GM21381 (cell line): ENCODE measurements at regions not wholly inside any gene's neighbourhood (a gene's known extent, or its start where the extent isn't known, plus 50 kb on each side); places are given as distances from the start of the nearest gene placed in this dataset.

Source experiments
- ATAC-seq: cut with Tn5 transposase; IDR thresholded peaks from one replicate; pipeline ENCODE4 v1.9.1; 2021; ENCODE audit warnings: mild to moderate bottlenecking, moderate library complexity; ENCODE audit not compliant: unreplicated experiment

DNA sequence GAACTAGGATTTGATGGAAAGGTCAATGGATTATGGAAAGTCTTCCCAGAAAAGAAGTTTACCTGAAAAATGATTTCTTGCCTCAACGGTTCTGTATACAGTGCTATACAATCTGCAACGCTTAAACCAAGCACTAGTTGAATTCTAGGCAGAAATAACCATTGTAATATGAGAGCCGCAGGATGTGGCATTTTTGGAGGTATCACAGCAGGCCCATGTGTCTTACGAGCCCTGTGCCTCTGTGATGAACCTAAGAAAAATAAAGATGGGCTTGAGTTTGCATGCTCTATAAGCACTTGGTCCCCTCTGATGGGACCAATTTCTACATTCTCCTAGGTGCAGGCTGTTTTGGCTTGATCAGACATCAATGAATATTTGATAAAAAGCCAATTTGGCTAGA, 78.7 kb upstream of the RFC3 start:
- ATAC-seq: no peak

DNA sequence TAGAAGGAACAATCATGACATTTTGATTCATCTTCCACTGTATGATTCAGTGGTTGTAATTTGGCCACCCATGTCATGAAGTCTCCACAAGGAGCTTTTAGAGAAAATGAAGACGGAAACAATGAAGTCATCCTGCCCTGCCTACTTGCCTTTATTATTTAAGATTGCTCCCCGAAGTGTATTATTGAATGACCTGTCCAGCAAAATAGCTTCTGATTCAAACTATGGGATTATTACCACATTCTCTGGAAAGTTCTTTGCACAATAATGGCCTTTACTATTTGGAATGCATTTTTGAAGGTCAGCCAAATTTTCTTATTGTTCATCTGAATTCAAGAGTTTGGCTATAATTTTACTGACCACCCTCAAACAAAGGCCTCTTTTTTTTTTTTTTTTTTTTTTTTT, 77.8 kb upstream of the RFC3 start:
- ATAC-seq: no peak

DNA sequence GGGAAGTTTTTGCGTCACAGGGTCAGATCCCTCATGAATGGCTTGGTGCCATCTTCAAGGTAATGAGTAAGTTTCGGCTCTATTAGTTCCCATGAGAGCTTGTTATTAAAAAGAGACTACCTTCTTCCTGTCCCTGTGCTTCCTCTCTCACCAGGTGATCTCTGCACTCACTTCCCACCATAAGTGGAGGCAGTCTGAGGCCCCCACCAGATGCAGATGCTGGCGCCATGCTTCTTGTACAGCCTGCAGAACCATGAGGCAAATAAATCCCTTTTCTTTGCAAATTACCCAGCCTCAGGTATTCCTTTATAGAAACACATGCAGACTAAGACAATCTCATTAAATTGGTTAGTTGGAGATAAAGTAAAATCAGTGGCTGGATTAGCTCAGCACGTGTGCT, 75.6 kb upstream of the RFC3 start:
- ATAC-seq: no peak

DNA sequence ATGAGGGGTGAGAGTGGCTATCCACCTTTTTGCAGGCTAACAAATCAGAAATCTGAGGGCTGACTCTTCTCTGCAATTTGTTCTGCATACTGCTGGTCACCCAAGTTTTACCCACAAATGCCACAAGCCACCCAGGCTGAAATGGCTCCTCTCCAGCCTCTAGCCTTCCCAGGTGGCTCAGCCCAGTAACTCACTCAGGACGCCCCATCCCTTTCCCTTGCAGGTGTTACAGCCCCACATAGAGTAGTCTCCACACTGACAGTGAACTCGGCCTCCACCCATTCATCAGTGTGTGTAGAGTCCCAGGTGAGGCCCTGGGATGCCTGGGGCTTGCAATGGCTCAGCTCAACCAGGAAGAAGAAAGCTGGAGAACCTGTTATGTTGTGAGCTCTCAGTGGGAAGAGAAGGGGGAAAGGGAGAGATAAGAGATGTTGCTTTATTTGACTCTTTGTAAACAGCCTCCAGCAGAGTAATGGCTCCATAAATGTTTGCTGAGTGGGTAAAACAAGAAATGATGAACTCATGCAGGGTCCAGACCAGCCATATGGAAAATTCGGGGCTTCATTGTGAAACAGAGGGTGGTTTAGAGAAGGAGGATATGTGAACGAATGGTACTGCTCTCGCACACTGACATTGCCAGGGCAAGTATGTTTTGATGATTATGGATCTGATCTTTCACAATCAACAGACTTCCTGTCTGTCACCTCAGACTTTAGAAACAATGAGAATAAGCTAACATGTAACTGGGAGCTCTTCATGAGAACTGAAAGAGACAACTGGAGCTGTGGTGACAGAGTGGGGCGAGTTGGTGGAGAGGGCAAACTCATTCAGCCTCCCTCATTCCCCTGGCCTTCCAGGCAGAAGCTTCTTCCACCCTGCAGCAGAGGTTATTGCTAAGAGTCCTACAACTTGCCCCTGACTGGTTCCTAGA, 74.2 kb upstream of the RFC3 start:
- peak; percentile 79 for ATAC-seq

DNA sequence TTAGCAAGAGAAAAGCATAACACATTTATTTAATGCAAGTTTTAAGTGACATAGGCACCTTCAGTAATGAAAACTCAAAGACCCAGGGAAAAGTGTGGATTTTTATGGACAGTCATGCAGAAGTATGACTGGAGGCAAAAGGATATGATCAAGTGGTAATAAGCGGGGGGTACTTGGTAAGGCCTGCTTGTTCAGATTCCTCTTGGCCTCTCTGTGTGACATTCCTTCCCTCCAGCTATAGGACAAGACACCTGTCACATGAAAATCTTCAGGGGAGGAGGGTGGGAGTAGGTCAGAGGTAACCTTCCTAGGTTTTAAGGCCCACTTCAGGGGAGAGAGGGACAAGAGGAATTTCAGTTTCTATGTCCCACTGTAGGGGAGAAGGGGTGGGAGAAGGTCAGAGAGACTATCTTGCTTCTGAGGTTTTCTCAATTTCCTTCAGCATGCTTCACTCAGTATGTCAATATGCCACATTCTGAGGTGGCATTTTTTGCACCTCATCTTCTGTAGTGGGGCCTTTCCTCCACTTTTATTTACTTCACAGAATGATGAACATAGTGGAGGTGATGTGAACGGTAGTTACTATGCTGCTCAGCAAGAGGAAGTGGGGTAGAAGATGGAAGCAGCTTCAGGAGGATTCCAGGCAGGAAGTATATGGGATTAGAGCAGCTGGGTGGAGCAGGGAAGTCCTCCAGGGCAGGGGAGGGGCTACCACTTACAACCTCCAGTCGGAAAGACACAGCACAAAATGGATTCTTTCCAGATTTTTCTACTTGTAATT, 73.2 kb upstream of the RFC3 start:
- no peak for ATAC-seq

DNA sequence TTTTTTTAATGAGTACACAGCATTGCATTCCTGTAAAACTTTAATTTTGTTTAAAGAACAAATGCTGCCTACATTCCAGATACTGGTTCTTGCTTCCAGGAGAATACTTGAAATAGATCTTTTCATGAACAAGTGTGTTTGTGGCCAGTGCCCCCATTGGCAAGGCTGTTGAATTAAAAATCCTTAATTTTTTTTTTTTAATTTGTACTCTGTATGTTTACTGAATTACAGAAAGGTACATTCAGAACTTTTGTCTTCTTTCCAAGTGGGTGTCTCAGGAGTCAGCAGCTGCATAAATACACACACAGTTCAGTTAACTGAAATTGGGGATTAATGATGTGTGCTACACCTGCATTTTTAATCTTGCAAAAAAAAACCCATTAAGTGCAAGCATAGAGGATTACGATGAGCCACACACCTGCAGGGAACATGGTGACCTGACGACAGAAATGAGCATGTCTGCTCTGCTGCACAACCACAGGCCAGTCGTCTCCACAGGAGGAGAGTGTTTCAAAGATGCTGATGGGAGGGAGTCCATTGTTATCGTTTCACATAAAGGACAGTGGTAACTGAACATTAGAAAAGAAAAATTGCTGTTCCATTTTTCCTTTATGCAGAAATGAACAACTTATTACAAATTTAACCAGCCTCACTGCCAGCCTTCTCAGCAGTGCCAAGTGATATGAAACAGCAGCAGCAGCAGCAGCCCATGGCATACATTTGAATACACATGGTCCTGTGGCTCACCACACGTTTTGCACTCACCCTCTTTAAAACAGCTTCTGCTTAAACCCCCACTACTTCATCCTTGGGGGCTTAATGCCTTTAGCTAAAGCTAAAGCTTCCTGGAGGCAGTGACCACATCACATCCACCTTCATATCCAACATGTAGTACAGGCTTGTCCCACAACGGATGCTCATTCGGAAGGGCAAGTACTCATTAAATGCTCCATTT, 72.3 kb upstream of the RFC3 start:
- ATAC-seq: peak; percentile 46

DNA sequence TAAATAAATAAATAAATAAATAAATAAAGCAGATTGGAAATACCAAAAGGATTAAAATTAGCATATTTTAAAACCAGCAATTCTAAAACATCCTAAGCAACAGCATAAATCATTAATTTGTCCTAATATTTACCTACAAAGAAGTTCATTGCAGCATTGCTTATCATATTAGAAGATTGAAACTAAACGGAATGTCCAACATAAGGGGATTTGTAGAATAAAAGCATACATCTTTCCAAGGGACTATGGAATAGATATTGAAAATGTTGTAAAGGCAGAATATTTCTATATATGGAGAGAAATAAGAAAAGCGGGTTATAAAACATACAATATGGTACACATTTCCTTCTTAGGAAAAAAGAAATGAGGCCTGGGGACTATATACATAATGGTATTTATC, 71.1 kb upstream of the RFC3 start:
- ATAC-seq: no peak

DNA sequence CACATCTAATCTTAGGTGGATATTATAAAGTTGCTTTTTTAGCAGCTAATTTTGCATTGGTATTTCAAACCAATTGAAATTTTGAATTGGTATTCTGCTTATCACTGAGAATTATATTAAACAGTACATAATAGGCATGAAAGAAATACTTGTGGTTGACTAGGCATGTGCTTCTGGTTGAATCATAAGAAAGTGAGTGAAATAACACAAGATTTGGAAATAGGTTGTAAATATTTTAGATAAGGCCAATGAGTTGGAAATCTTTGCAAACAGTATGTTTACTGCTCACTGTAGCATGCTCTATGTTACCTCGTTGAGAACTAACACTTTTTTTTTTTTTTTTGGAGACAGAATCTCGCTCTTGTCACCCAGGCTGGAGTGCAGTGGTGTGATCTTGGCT, 66.8 kb upstream of the RFC3 start:
- ATAC-seq: no peak

DNA sequence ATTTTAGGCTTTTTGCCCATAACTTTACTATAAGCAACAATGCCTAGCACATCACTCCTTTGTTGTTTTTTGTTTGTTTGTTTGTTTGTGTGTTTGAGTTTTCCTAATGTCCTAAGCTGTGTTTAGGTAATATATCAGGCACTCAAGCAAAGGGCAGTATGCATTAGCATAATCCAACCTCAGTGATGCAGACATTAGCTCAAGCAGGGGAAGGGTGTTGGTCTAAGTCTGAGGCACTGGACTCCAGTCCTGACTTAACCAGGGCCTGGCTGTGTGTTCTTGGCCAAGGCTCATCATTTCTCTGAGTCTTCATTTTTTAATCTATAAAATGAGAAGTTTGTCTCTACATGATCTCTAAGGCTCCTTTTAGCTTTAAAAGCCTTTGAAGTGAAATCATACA, 65.9 kb upstream of the RFC3 start:
- ATAC-seq: no peak

DNA sequence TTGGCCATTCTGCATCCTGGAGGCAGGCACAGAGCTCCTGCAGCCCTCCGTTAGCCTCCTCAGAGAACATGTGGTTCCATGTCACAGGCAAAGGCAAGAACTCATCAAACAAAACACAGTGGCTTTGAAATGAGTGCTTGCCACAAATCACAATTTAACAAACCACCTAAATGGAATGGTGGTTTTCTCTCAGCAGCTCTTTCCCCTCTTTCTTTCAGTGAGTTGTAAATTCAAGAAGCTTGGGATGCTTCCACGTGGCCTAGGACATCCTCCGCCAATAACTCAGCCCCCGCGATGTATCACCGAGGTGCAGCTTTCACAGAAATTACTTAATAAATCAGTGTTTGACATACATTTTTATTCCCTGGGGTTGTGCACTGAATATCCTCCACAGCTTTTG, 65.4 kb upstream of the RFC3 start:
- no peak for ATAC-seq

DNA sequence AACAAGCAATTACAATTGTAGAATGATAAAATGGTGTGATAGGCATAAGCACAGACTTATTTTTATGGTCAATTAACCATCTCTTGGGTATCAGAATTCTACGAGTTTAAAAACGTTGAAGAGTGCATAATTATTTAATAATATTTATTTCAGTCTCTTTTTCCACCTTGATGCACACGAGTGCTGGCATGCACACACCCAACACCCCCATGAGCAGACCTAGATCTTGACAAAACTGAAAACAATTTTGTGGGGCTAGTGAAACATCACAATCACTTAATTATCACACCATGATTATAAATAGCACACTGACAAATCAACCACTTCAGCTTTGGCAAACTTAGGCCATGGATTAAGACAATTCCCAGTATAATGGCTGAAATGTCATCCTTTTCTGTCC, 61.0 kb upstream of the RFC3 start:
- no peak for ATAC-seq

DNA sequence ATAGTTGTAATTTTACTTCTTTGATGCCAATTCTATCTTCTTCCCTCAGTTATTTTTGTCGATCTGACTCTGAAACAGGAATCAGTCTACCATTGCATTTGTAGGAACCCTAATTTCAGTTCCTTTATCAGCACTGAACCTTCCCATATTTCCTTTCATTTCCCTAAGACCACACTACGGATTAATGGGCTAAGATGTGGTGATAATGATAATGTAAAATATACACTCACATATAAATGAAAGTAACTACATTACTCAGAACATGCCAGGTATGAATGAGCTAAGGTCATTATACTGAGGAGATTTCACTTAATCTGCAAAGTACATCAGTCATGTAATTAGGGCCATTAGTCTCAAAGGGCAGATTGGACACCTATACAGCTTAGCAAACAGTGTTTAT, 60.2 kb upstream of the RFC3 start:
- peak; percentile 70 for ATAC-seq

DNA sequence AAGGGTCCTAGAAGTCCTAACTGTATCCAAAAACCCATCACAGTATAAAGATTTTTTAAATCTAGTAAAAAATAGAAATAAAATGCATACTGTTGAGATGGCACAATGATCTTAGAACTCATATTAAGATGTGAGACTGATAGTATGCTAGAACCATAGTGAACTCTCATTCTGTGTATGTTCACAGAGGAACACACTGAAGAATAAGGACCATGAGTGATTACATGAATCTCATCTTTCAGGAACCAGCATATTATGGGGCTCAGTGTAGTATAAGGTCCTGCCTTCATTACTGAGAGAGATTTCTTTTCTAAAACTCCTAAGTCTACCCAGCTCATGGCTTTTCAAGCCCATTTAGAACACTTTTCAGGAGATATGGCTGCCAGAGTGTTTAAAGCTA, 59.8 kb upstream of the RFC3 start:
- ATAC-seq: peak; percentile 49

DNA sequence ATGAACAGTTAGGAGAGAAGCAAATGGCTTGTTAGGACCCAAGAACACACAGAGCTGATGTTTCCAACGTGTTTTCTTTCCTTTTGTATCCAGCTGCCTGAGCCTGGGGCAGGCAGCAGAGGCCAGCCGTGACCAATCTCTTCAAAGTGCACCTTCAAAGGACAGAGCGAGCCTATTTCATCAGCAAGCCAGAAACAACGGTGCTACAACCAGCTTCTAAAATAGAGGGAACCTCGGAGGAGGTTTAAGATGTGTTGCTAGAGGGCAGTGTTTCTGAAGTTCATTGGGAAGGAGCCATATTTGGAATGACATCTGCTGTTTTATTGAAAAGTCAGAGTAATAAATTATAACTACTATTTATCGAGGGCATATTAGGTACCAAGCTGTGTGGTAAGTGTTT, 56.2 kb upstream of the RFC3 start:
- ATAC-seq: no peak

DNA sequence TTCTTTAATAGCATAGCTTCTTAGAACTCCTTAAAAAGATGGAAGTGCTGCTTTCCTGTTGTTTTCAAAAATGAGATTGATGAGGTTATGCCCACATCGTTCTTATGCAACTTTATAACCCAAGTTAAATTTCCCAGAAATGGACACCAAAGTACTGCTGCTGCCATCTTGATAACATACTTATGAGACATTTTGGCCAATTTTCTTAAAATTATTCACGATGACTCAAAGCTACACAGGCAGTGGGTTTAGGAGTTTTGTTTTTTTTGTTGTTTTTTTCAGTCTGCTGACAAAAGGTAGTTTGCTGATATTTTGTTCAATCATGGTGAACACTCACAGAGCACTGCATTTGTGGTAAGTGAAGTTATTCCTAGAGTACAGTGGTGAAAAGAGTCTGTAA, 54.9 kb upstream of the RFC3 start:
- ATAC-seq: no peak

DNA sequence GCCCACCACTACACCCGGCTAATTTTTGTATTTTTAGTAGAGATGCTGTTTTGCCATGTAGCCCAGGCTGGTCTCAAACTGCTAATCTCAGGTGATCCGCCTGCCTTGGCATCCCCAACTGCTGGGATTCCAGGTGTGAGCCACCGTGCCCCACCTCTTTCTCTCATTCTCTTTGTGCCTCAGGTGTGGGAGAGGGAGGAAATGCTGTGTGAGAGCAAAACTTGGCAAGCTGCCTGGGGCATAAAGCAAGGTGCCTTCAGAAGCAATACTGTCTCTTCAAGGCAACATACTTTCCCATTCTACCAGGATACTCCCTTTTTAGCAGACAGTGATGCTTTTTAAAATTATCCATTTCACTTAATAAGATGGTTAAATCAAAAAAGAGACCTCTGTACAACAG, 53.2 kb upstream of the RFC3 start:
- ATAC-seq: no peak

DNA sequence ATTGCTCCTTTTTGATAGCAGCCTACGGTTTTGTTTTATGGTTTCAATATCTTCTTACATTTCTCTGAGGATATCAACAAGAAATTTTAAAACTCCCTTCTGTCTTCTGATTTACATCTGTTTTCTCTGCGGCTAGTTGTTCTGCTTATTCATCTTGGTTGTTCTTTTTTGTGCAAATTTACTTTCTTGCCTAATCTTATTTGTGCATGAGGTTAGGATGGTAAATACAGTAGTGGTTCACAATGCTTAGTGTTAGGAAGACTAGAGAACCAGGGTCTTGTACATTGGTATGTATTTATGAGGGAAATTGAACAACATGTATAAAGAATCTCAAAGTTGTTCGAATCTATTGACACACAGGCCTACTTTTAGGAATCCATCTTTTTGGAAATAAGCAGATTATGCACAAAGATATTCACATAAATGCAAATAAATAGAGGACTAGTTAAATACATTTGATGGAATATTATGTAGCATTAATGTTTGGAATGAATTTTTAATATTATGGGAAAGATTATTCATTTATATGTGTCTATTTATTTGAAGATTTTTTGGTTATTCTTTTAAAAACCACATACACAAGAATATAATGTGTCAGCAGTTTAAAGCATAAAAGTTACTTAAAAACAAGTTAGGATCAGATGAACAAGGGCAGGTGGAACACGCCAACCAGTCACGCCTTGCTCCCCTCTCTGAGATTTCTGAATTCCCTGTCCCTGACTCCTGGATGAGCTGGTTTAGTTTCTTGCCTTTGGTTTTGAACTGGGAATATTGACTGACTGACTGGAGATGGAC, 51.4 kb upstream of the RFC3 start:
- no peak for ATAC-seq

DNA sequence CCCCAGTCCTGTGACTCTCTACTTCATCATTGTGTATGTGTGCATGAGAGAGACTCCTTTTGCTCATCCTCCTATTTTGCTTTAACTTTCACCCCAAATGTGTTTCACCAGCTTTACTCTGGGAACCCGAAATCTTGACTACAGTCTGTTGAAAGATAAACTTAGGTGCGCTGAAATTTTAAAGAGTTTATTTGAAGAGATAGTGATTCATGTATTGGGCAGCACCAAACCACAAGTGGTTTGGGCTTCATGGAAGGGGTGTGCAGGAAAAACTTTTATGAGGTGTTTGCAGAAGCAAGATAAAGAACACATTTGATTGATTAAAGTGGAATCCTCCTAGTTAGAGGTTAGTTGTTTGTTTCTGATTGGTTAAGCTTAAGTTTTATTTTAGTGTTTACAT, 50.8 kb upstream of the RFC3 start:
- no peak for ATAC-seq
